SK-N-SH (cell line): ENCODE measurements at regions not wholly inside any gene's neighbourhood (a gene's known extent, or its start where the extent isn't known, plus 50 kb on each side); places are given as distances from the start of the nearest gene placed in this dataset.

Experiments used
- CTCF ChIA-PET: fragments of 300-600, 350-600 bp; formaldehyde crosslinking; extraction: SDS; loops from one replicate; lab custom pipeline; 2021; lab: Yijun Ruan, JAX
- POLR2A ChIA-PET: fragments of 350-600 bp; sonication (Branson Sonifier 250); formaldehyde crosslinking; extraction: SDS; loops from one replicate; lab custom pipeline; 2020; ENCODE audit warnings: antibody characterized with exemption, inconsistent platforms; lab: Yijun Ruan, JAX
- DNase-seq: peaks from one replicate; pipeline ENCODE4 v3.0.0; 2012
- H2AFZ ChIP-seq: fragments of 200-600 bp; sonication (generic); 2 replicates; pipeline ENCODE4 v1.8.1; 2016; ENCODE audit warnings: antibody characterized with exemption, mild to moderate bottlenecking, low read depth
- H3F3A ChIP-seq: fragments of 200-600 bp; sonication (generic); replicated peaks from 2 replicates; pipeline ENCODE3; 2016; ENCODE audit warnings: antibody characterized with exemption, mild to moderate bottlenecking; ENCODE audit not compliant: insufficient read depth
- H3K27ac ChIP-seq, 2 experiments: fragments of 200-500 bp in 1 of 2; fragments of 200-600 bp in 1 of 2; sonication (Bioruptor generic) in 1 of 2; sonication (generic), shearing (Covaris generic) in 1 of 2; 2 replicates each; pipeline versions ENCODE4 v1.5.1 to v1.6.1; 2014 to 2016; ENCODE audit warnings: low read depth in 2 of 2, inconsistent platforms in 1 of 2, low read length in 1 of 2, mild to moderate bottlenecking in 1 of 2, mixed read lengths in 1 of 2
- H3K27me3 ChIP-seq: fragments of 200-600 bp; sonication (generic), shearing (Covaris generic); 2 replicates; pipeline ENCODE4 v1.6.1; 2016; ENCODE audit warnings: mixed run types; ENCODE audit not compliant: insufficient read depth
- H3K36me3 ChIP-seq, 2 experiments: fragments of 200-500 bp in 1 of 2; fragments of 200-600 bp in 1 of 2; sonication (Bioruptor generic) in 1 of 2; sonication (generic) in 1 of 2; replicated peaks in 1 of 2; 2 replicates each; pipeline versions ENCODE3 to v1.5.1; 2014 to 2016; ENCODE audit warnings: low read length in 1 of 2, mild to moderate bottlenecking in 1 of 2; ENCODE audit not compliant: insufficient read depth in 2 of 2, control insufficient read depth in 1 of 2
- H3K4me1 ChIP-seq, 2 experiments: fragments of 200-500 bp in 1 of 2; fragments of 200-600 bp in 1 of 2; sonication (Bioruptor generic) in 1 of 2; sonication (generic), shearing (Covaris generic) in 1 of 2; 2 replicates each; pipeline versions ENCODE4 v1.5.1 to v1.6.1; 2014 to 2016; ENCODE audit warnings: low read depth in 1 of 2, low read length in 1 of 2, mixed run types in 1 of 2; ENCODE audit not compliant: insufficient read depth in 2 of 2, control insufficient read depth in 1 of 2
- H3K4me2 ChIP-seq: fragments of 200-600 bp; sonication (generic), shearing (Covaris generic); 2 replicates; pipeline ENCODE4 v1.6.1; 2017; ENCODE audit warnings: mixed run types
- H3K4me3 ChIP-seq, 2 experiments: fragments of 200-500 bp in 1 of 2; fragments of 200-600 bp in 1 of 2; sonication (Bioruptor generic) in 1 of 2; sonication (generic), shearing (Covaris generic) in 1 of 2; 2 replicates each; pipeline versions ENCODE4 v1.5.1 to v1.8.1; 2014 to 2016; ENCODE audit warnings: low read depth in 2 of 2, inconsistent platforms in 1 of 2, low read length in 1 of 2, mild to moderate bottlenecking in 1 of 2, mixed read lengths in 1 of 2, moderate library complexity in 1 of 2
- H3K79me2 ChIP-seq: fragments of 200-600 bp; sonication (generic); 2 replicates; pipeline ENCODE4 v1.8.1; 2017; ENCODE audit warnings: mild to moderate bottlenecking; ENCODE audit not compliant: insufficient read depth
- H3K9ac ChIP-seq: fragments of 200-600 bp; sonication (generic); 2 replicates; pipeline ENCODE4 v1.6.1; 2017; ENCODE audit warnings: mixed run types
- H3K9me2 ChIP-seq: fragments of 200-600 bp; sonication (generic); 2 replicates; pipeline ENCODE4 v1.6.1; 2017; ENCODE audit warnings: mixed run types
- H3K9me3 ChIP-seq: fragments of 200-600 bp; sonication (generic); 2 replicates; pipeline ENCODE4 v1.6.1; 2017; ENCODE audit warnings: mixed run types, mild to moderate bottlenecking, moderate library complexity
- H4K20me1 ChIP-seq: fragments of 200-600 bp; sonication (generic); 2 replicates; pipeline ENCODE4 v1.6.1; 2017; ENCODE audit warnings: mild to moderate bottlenecking, mixed run types; ENCODE audit not compliant: insufficient read depth
- EP300 ChIP-seq, 2 experiments: IDR thresholded peaks; 2 replicates each; pipeline versions ENCODE4 v1.4.0 to v1.6.1; 2012; ENCODE audit warnings: borderline replicate concordance in 1 of 2, low read depth in 1 of 2, low read length in 1 of 2
- FOSL2 ChIP-seq: IDR thresholded peaks from 2 replicates; pipeline ENCODE4 v1.4.0; 2012; ENCODE audit warnings: low read depth, mild to moderate bottlenecking, moderate library complexity, borderline replicate concordance
- FOXM1 ChIP-seq: IDR thresholded peaks from 2 replicates; pipeline ENCODE4 v1.4.0; 2012; ENCODE audit warnings: low read depth, mild to moderate bottlenecking
- JUND ChIP-seq: IDR thresholded peaks from 2 replicates; pipeline ENCODE4 v1.4.0; 2012
- NRF1 ChIP-seq: IDR thresholded peaks from 2 replicates; pipeline ENCODE4 v1.6.1; 2012; ENCODE audit warnings: low read depth, mild to moderate bottlenecking, low read length
- RAD21 ChIP-seq: IDR thresholded peaks from 2 replicates; pipeline ENCODE4 v1.6.1; 2012; ENCODE audit warnings: mild to moderate bottlenecking, low read length
- RCOR1 ChIP-seq: fragments of 150-350 bp; IDR thresholded peaks from 2 replicates; pipeline ENCODE4 v1.6.1; 2017; ENCODE audit warnings: antibody characterized with exemption, low read length
- USF2 ChIP-seq: fragments of 150-350 bp; IDR thresholded peaks from 2 replicates; pipeline ENCODE4 v1.6.1; 2017; ENCODE audit warnings: antibody characterized with exemption, low read length, low read depth, borderline replicate concordance
- YY1 ChIP-seq: IDR thresholded peaks from 2 replicates; pipeline ENCODE4 v1.4.0; 2012; ENCODE audit warnings: low read depth, mild to moderate bottlenecking
- WGBS: methylation state at CpG from one replicate; pipeline ENCODE4 v1.1.6; 2017; ENCODE audit warnings: low lambda C conversion rate; 5-methylcytosine and 5-hydroxymethylcytosine counted together
- TF ChIP-seq, protein P1 (sequence below): IDR thresholded peaks from 2 replicates; pipeline ENCODE4 v1.6.1; 2012; ENCODE audit warnings: mild to moderate bottlenecking, low read depth, low read length, moderate library complexity

GRCh38 chr4:31078661-31079060, 358.5 kb downstream of the PCDH7 start:
- Histone ChIP-seq H3K4me2 (no peak overlapping the region), H3K4me3 (no peak overlapping the region), H3K79me2 (no peaks in the 10 kb centered on the region), H4K20me1 (no peaks in the 10 kb centered on the region), H2AFZ (no peak overlapping the region), H3K36me3 (no peaks in the 10 kb centered on the region), H3K27me3 (no peaks in the 10 kb centered on the region), H3K4me1 (no peaks in the 10 kb centered on the region; a peak in 1 of 4 replicates), H3K9me3 (no peaks in the 10 kb centered on the region), H3F3A (peaks cover 4% of the 10 kb centered on the region), H3K9ac (no peak overlapping the region), H3K9me2 (no peaks in the 10 kb centered on the region), H3K27ac (no peak overlapping the region)
- CTCF ChIA-PET: interaction anchor here (0.8 kb wide), 1 partner anchor 56 kb away, joined by 3 read pairs; no protein-coding TSS in a partner anchor
- TF ChIP-seq RAD21: no peak
- TF ChIP-seq EP300 (IDR thresholded peaks at IDR 0.05; ENCODE audit: borderline replicate concordance in 1 of 2, low read depth in 1 of 2, low read length in 1 of 2): no peak
- TF ChIP-seq NRF1: no peak
- DNase-seq: no peak
- WGBS: 13% methylated on average over 1 of the region's 1 CpG
- POLR2A ChIA-PET: interaction anchor here (0.7 kb wide), 1 partner anchor 255 kb away, joined by 3 read pairs; no protein-coding TSS in a partner anchor

DNA sequence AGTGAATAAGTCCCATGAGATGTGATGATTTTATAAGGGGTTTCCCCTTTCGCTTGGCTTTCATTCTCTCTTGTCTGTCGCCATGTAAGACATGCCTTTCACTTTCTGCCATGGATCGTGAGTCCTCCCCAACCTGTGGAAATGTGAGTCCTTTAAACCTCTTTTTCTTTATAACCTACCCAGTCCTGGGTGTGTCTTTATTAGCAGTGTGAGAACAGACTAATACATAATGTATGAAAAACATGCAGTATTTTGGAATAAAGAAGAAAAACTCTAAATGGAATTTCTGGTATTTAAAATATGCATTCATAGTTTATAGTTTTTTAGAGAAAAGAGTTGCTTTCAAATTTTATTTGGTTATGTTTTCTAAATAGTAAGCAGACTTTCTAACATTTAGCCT, 360.7 kb downstream of the PCDH7 start:
- no peak overlapping the region for H3K4me2 ChIP-seq
- H3K4me1 ChIP-seq: no peaks in the 10 kb centered on the region; a peak in 2 of 4 replicates
- H3F3A ChIP-seq: peaks cover 4% of the 10 kb centered on the region
- TF ChIP-seq RCOR1 (no peak), FOXM1 (no peak), YY1 (no peak), JUND (no peak), USF2 (no peak), FOSL2 (no peak)
- TF ChIP-seq, protein P1, sequence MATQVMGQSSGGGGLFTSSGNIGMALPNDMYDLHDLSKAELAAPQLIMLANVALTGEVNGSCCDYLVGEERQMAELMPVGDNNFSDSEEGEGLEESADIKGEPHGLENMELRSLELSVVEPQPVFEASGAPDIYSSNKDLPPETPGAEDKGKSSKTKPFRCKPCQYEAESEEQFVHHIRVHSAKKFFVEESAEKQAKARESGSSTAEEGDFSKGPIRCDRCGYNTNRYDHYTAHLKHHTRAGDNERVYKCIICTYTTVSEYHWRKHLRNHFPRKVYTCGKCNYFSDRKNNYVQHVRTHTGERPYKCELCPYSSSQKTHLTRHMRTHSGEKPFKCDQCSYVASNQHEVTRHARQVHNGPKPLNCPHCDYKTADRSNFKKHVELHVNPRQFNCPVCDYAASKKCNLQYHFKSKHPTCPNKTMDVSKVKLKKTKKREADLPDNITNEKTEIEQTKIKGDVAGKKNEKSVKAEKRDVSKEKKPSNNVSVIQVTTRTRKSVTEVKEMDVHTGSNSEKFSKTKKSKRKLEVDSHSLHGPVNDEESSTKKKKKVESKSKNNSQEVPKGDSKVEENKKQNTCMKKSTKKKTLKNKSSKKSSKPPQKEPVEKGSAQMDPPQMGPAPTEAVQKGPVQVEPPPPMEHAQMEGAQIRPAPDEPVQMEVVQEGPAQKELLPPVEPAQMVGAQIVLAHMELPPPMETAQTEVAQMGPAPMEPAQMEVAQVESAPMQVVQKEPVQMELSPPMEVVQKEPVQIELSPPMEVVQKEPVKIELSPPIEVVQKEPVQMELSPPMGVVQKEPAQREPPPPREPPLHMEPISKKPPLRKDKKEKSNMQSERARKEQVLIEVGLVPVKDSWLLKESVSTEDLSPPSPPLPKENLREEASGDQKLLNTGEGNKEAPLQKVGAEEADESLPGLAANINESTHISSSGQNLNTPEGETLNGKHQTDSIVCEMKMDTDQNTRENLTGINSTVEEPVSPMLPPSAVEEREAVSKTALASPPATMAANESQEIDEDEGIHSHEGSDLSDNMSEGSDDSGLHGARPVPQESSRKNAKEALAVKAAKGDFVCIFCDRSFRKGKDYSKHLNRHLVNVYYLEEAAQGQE: no peak
- H3K9ac ChIP-seq: no peak overlapping the region
- H4K20me1 ChIP-seq: no peaks in the 10 kb centered on the region
- DNase-seq: no peak
- H3K9me2 ChIP-seq: no peaks in the 10 kb centered on the region
- no peaks in the 10 kb centered on the region for H3K27me3 ChIP-seq
- no peaks in the 10 kb centered on the region for H3K9me3 ChIP-seq
- H3K4me3 ChIP-seq: no peak overlapping the region
- no peaks in the 10 kb centered on the region for H3K36me3 ChIP-seq
- 70% methylated on average over 3 of the region's 3 CpGs for WGBS
- CTCF ChIA-PET: no interaction called here
- no peak overlapping the region for H3K27ac ChIP-seq
- POLR2A ChIA-PET: no interaction called here
- H2AFZ ChIP-seq: no peak overlapping the region
- no peaks in the 10 kb centered on the region for H3K79me2 ChIP-seq
